A673 (cell line): ENCODE measurements at regions not wholly inside any gene's neighbourhood (a gene's known extent, or its start where the extent isn't known, plus 50 kb on each side); places are given as distances from the start of the nearest gene placed in this dataset.

Experiments
- CTCF ChIP-seq: fragments of 300-800, 200-600 bp; sonication (generic); conservative IDR thresholded peaks from 2 replicates; pipeline ENCODE4 v1.5.1; 2017; ENCODE audit warnings: low read depth, mild to moderate bottlenecking, antibody characterized with exemption, low read length, moderate library complexity, mixed read lengths
- EZH2 ChIP-seq: fragments of 200-600 bp; sonication (generic); IDR thresholded peaks from 2 replicates; pipeline ENCODE4 v1.6.1; 2017; ENCODE audit warnings: borderline replicate concordance, low read depth, mild to moderate bottlenecking, mixed read lengths, antibody characterized with exemption, low read length; ENCODE audit not compliant: poor library complexity, severe bottlenecking

GRCh38 chr9:108436448-108436847 is 419.3 kb downstream of the ACTL7B start:
- TF ChIP-seq CTCF (no peak), EZH2 (no peak)
